ENCODE measurements at regions not wholly inside any gene's neighbourhood (a gene's known extent, or its start where the extent isn't known, plus 50 kb on each side); places are given as distances from the start of the nearest gene placed in this dataset.
A peak's percentile ranks its signal among the peaks of the same experiment; 100 is the strongest.
"Not testable (repeated sequence)": the region's sequence is repeated elsewhere in the genome, so short reads cannot be mapped to it uniquely, and the experiment has no call there.

DNA sequence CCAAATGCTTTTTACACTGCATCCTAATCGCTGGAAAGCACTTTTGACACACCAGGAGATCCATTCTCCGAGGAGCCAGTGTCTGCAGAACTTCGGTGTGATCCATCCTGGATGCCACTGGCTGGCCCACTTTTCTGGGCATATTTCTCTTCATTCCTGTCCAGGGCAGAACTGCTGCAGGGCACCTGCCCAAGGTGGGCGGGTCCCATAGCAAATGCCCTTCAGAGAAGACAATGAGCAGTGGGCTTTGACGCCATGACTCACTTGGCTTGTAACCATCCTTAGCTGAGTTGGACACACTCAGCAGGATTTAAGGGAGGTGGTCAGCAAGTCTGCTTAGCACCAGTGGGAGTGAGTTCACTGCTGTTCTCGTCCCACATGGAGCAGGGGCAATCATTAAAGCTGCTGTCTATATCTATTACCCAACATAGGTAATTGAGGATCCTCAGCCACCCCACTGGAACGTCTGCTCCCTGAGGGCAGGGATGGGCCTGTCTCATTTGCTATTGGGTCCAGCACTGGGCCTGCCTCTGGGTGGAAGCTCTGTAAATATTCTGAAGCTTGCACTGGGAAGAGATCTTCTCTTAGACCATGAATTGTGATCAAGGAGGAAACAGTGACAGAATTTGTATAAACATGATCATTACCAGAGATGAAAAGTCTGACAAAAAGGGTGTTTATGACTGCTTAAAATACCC, 112.7 kb upstream of the IQSEC1 start:
- Histone ChIP-seq H3K27me3 (no peaks in the 10 kb centered on the region), H3K27ac (no peak overlapping the region), H3K36me3 (no peaks in the 10 kb centered on the region), H3K4me1 (peaks cover 0 to 18% of the 10 kb centered on the region in 2 donors), H3K4me3 (no peak overlapping the region), H3K9me3 (peaks cover 0 to 6% of the 10 kb centered on the region in 2 donors)
- ATAC-seq: no peak
- DNase-seq: peak in 1 of 4 donors; percentile 20
- intact Hi-C loops (cut with DNase I): no loop called here
- TF ChIP-seq, protein P1, sequence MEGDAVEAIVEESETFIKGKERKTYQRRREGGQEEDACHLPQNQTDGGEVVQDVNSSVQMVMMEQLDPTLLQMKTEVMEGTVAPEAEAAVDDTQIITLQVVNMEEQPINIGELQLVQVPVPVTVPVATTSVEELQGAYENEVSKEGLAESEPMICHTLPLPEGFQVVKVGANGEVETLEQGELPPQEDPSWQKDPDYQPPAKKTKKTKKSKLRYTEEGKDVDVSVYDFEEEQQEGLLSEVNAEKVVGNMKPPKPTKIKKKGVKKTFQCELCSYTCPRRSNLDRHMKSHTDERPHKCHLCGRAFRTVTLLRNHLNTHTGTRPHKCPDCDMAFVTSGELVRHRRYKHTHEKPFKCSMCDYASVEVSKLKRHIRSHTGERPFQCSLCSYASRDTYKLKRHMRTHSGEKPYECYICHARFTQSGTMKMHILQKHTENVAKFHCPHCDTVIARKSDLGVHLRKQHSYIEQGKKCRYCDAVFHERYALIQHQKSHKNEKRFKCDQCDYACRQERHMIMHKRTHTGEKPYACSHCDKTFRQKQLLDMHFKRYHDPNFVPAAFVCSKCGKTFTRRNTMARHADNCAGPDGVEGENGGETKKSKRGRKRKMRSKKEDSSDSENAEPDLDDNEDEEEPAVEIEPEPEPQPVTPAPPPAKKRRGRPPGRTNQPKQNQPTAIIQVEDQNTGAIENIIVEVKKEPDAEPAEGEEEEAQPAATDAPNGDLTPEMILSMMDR (IDR thresholded peaks at IDR 0.05): no peak

DNA sequence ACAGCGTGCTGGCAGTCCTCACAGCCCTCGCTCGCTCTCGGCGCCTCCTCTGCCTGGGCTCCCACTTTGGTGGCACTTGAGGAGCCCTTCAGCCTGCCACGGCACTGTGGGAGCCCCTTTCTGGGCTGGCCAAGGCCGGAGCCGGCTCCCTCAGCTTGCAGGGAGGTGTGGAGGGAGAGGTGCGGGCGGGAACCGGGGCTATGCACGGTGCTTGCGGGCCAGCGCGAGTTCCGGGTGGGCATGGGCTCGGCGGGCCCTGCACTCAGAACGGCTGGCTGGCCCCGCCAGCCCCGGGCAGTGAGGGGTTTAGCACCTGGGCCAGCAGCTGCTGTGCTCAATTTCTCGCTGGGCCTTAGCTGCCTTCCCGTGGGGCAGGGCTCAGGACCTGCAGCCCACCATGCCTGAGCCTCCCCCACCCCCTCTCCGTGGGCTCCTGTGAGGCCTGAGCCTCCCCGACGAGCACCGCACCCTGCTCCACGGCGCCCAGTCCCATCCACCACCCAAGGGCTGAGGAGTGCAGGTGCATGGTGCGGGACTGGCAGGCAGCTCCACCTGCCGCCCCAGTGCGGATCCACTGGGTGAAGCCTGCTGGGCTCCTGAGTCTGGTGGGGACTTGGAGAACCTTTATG, 106.5 kb upstream of the IQSEC1 start:
- H3K27ac ChIP-seq: not testable (repeated sequence)

DNA sequence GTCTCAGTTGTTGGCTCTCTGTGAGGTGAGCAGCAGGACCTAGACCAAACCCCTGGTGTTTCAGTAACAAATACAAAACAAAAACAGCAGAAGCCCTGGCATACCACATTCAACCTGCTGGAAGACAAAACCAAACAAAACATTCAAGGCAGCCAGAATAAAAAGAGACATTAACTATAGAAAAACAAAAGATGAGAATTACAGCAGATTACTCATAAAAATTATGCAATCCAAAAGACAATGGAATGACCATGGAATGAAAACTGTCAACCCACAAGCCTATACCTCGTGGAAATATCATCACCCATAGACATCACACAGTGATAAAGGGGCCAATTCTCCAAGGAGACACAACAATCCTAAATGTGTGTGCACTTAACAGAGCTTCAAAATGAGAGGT, 106.0 kb upstream of the IQSEC1 start:
- H3K36me3 ChIP-seq: no peaks in the 10 kb centered on the region
- no peaks in the 10 kb centered on the region for H3K27me3 ChIP-seq
- no peak overlapping the region for H3K27ac ChIP-seq
- H3K4me1 ChIP-seq: no peaks in the 10 kb centered on the region
- no peak overlapping the region for H3K4me3 ChIP-seq
- no peak for ATAC-seq
- TF ChIP-seq, protein P1 (IDR thresholded peaks at IDR 0.05): no peak
- peaks cover 0 to 32% of the 10 kb centered on the region in 2 donors for H3K9me3 ChIP-seq
- intact Hi-C loops (cut with DNase I): no loop called here
- DNase-seq: no peak

More for the DNA sequence above, 106.5 kb upstream of the IQSEC1 start:
- peaks cover 0 to 32% of the 10 kb centered on the region in 2 donors for H3K9me3 ChIP-seq
- H3K4me3 ChIP-seq; H3K36me3 ChIP-seq; H3K27me3 ChIP-seq; intact Hi-C loops (cut with DNase I); ATAC-seq; H3K4me1 ChIP-seq: not testable (repeated sequence)
- peak in 1 of 4 donors; percentile 50 for DNase-seq

GRCh38 chr3:13178107-13178506, 104.9 kb upstream of the IQSEC1 start:
- TF ChIP-seq, protein P1 (IDR thresholded peaks at IDR 0.05): no peak
- Histone ChIP-seq H3K4me3 (no peak overlapping the region), H3K36me3 (no peaks in the 10 kb centered on the region), H3K4me1 (no peaks in the 10 kb centered on the region), H3K9me3 (peaks cover 0 to 32% of the 10 kb centered on the region in 2 donors), H3K27ac (no peak overlapping the region), H3K27me3 (no peaks in the 10 kb centered on the region)
- ATAC-seq: no peak
- intact Hi-C loops (cut with DNase I): no loop called here
- DNase-seq: no peak

GRCh38 chr3:13177641-13178040, 104.4 kb upstream of the IQSEC1 start:
- intact Hi-C loops (cut with DNase I): no loop called here
- ATAC-seq: no peak
- H3K27ac ChIP-seq: no peak overlapping the region
- H3K36me3 ChIP-seq: no peaks in the 10 kb centered on the region
- H3K9me3 ChIP-seq: peaks cover 0 to 32% of the 10 kb centered on the region in 2 donors
- no peaks in the 10 kb centered on the region for H3K4me1 ChIP-seq
- no peaks in the 10 kb centered on the region for H3K27me3 ChIP-seq
- H3K4me3 ChIP-seq: no peak overlapping the region
- TF ChIP-seq, protein P1 (IDR thresholded peaks at IDR 0.05): no peak
- DNase-seq: peak in 1 of 4 donors; percentile 48
